ENCODE measurements at regions not wholly inside any gene's neighbourhood (a gene's known extent, or its start where the extent isn't known, plus 50 kb on each side); places are given as distances from the start of the nearest gene placed in this dataset.

DNA sequence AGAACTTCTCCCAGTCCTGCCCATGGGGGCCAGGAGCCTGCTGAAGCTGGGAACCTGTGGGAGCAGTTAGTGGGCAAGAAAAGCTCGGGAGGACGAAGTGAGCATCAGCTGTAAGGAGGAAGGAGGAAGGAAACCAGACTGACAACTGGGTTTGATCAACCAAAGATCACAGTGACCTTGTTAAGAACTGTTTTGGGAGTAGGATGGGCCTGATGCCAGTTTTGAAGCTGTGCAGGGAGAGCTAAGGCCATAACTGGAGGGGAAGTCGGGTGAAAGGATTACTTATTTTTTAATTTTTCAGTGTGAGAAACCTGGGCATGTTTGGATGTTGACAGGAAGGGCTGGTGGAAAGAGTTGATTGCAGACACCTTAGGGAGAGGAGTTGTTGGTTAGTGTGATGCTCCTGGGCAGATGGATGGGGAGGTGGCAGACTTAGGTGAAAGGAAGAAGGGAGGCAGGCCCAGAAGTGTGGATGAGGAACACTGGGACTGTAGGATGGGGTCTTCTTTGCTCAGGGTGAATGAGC lies 58.3 kb upstream of the KLF4 start:
- Histone ChIP-seq H2BK12ac (ENCODE audit: insufficient read length, low read depth, low read length) (no peak overlapping the region), H3K9ac (ENCODE audit: extremely low read depth, insufficient read length, low read length) (no peak overlapping the region), H3K23ac (ENCODE audit: insufficient read length, low read depth, low read length) (no peak overlapping the region), H2BK120ac (ENCODE audit: low read depth, low read length, poor library complexity, severe bottlenecking) (no peak overlapping the region), H3K79me2 (ENCODE audit: insufficient read depth, low read length) (no peaks in the 10 kb centered on the region), H3K27me3 (ENCODE audit: insufficient read depth, low read length) (no peaks in the 10 kb centered on the region), H3K18ac (ENCODE audit: insufficient read length, low read depth, low read length) (no peak overlapping the region), H3K9me3 (ENCODE audit: control insufficient read depth, low read depth, low read length) (no peaks in the 10 kb centered on the region), H2AK5ac (ENCODE audit: insufficient read length, low read length) (no peak overlapping the region), H4K91ac (ENCODE audit: insufficient read length, low read depth, low read length) (no peak overlapping the region), H2BK15ac (ENCODE audit: low read depth, low read length) (no peak overlapping the region), H3T11ph (ENCODE audit: low read length) (no peak overlapping the region), H3K4ac (ENCODE audit: low read depth, low read length) (no peak overlapping the region), H2BK20ac (ENCODE audit: low read depth, low read length, poor library complexity, severe bottlenecking) (no peak overlapping the region), H3K79me1 (ENCODE audit: insufficient read depth, low read depth, low read length, poor library complexity, severe bottlenecking) (no peaks in the 10 kb centered on the region), H3K27ac (ENCODE audit: insufficient read length, low read depth, low read length) (no peak overlapping the region), H2AFZ (ENCODE audit: low read length) (no peak overlapping the region), H3K14ac (ENCODE audit: insufficient read depth, low read length) (no peak overlapping the region), H3K4me1 (ENCODE audit: insufficient read depth, low read length) (no peaks in the 10 kb centered on the region; the same call in 1 of the 2 replicates), H2BK5ac (ENCODE audit: insufficient read length, low read length) (no peak overlapping the region), H4K20me1 (ENCODE audit: control insufficient read depth, insufficient read depth, insufficient read length) (no peaks in the 10 kb centered on the region), H3K23me2 (ENCODE audit: insufficient read length, low read depth, low read length, poor library complexity, severe bottlenecking) (no peaks in the 10 kb centered on the region), H4K8ac (replicated peaks; ENCODE audit: insufficient read length, low read depth, low read length) (no peak overlapping the region), H4K5ac (ENCODE audit: insufficient read length, low read depth, low read length) (no peak overlapping the region), H3K56ac (ENCODE audit: insufficient read length, low read depth, low read length) (no peak overlapping the region), H3K4me2 (ENCODE audit: insufficient read depth, insufficient read length, low read length) (no peak overlapping the region)
- no CpG with 5 or more reads among the region's 3 CpGs for WGBS (ENCODE audit: extremely low coverage, insufficient read length, low lambda C conversion rate)
- TF ChIP-seq, protein P1, sequence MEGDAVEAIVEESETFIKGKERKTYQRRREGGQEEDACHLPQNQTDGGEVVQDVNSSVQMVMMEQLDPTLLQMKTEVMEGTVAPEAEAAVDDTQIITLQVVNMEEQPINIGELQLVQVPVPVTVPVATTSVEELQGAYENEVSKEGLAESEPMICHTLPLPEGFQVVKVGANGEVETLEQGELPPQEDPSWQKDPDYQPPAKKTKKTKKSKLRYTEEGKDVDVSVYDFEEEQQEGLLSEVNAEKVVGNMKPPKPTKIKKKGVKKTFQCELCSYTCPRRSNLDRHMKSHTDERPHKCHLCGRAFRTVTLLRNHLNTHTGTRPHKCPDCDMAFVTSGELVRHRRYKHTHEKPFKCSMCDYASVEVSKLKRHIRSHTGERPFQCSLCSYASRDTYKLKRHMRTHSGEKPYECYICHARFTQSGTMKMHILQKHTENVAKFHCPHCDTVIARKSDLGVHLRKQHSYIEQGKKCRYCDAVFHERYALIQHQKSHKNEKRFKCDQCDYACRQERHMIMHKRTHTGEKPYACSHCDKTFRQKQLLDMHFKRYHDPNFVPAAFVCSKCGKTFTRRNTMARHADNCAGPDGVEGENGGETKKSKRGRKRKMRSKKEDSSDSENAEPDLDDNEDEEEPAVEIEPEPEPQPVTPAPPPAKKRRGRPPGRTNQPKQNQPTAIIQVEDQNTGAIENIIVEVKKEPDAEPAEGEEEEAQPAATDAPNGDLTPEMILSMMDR (conservative IDR thresholded peaks at IDR 0.05): no peak
- H3K4me1 Mint-ChIP-seq: peaks cover 23 to 38% of the 10 kb centered on the region in 2 experiments
- no peak for DNase-seq
- peak overlapping the region in 1 of 3 experiments; percentile 3; a peak in 2 of 7 replicates for H3K27ac Mint-ChIP-seq
- H3K9me3 Mint-ChIP-seq: peaks cover 2 to 7% of the 10 kb centered on the region in 2 experiments; a peak in 3 of 5 replicates
- H3K27me3 Mint-ChIP-seq (ENCODE audit: low read depth): no peaks in the 10 kb centered on the region; the same call in 1 of the 2 replicates
- peaks cover 0 to 7% (median 0%) of the 10 kb centered on the region in 3 experiments; a peak in 3 of 7 replicates for H3K36me3 Mint-ChIP-seq (ENCODE audit: insufficient read depth in 1 of 3, low read depth in 3 of 3)
- no peak overlapping the region for H3K4me3 Mint-ChIP-seq
